ENCODE measurements at regions not wholly inside any gene's neighbourhood (a gene's known extent, or its start where the extent isn't known, plus 50 kb on each side); places are given as distances from the start of the nearest gene placed in this dataset.
"Not testable (repeated sequence)": the region's sequence is repeated elsewhere in the genome, so short reads cannot be mapped to it uniquely, and the experiment has no call there.

- TF ChIP-seq, protein P1, sequence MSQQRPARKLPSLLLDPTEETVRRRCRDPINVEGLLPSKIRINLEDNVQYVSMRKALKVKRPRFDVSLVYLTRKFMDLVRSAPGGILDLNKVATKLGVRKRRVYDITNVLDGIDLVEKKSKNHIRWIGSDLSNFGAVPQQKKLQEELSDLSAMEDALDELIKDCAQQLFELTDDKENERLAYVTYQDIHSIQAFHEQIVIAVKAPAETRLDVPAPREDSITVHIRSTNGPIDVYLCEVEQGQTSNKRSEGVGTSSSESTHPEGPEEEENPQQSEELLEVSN (IDR thresholded peaks at IDR 0.05) = no peak
- no peak for TF ChIP-seq RFX5 (IDR thresholded peaks at IDR 0.05; ENCODE audit: borderline replicate concordance, low read depth, low read length)
- TF ChIP-seq HDAC2 (IDR thresholded peaks at IDR 0.05; ENCODE audit: borderline replicate concordance in 1 of 2, low read depth in 2 of 2, low read length in 2 of 2) = no peak
- no peak for TF ChIP-seq TCF12 (IDR thresholded peaks at IDR 0.05; ENCODE audit: low read depth, low read length)
- no peak for TF ChIP-seq SUZ12 (IDR thresholded peaks at IDR 0.05; ENCODE audit: low read length)
Observed at GRCh38 chr4:146104541-146104940, 71.0 kb upstream of the LSM6 start (continued).

- not testable (repeated sequence) for H3K23ac ChIP-seq (ENCODE audit: insufficient read length); H3K9ac ChIP-seq (replicated peaks in 1 of 4; ENCODE audit: extremely low read depth in 1 of 4, low read depth in 3 of 4, low read length in 3 of 4); H2BK5ac ChIP-seq (ENCODE audit: low read depth, low read length); H4K8ac ChIP-seq (ENCODE audit: extremely low read depth, insufficient read depth, low read length); H3K23me2 ChIP-seq (ENCODE audit: low read depth, low read length); H4K20me1 ChIP-seq (replicated peaks in 1 of 2; ENCODE audit: control insufficient read depth in 1 of 2, insufficient read depth in 2 of 2, low read length in 2 of 2); H2AK5ac ChIP-seq (ENCODE audit: low read depth, low read length); H3K4me2 ChIP-seq (ENCODE audit: insufficient read depth in 1 of 2, low read depth in 2 of 2, low read length in 2 of 2); H3K18ac ChIP-seq (ENCODE audit: extremely low read depth, low read length); H3K9me3 ChIP-seq (ENCODE audit: insufficient read depth in 2 of 2, low read depth in 1 of 2, low read length in 1 of 2); H4K5ac ChIP-seq (ENCODE audit: insufficient read length, low read depth, low read length); DNase-seq (ENCODE audit: low read depth in 1 of 2, low spot score in 2 of 2); H3K4me1 ChIP-seq (replicated peaks in 1 of 4; ENCODE audit: control insufficient read depth in 3 of 4, insufficient read depth in 4 of 4, low read length in 3 of 4); H3K79me1 ChIP-seq (ENCODE audit: low read depth, low read length); H2BK12ac ChIP-seq (ENCODE audit: low read depth, low read length); H3K4me3 ChIP-seq (ENCODE audit: extremely low read depth in 1 of 4, insufficient read depth in 2 of 4, low read depth in 3 of 4, low read length in 4 of 4); H2BK15ac ChIP-seq (ENCODE audit: low read length); FAIRE-seq; H3K14ac ChIP-seq (ENCODE audit: insufficient read length); H3K36me3 ChIP-seq (ENCODE audit: control insufficient read depth in 2 of 4, insufficient read depth in 4 of 4, low read length in 3 of 4); H2AFZ ChIP-seq (ENCODE audit: low read length); H2BK120ac ChIP-seq (replicated peaks; ENCODE audit: low read depth, low read length); H3K56ac ChIP-seq (replicated peaks; ENCODE audit: insufficient read length, low read depth, low read length); H3K4ac ChIP-seq (replicated peaks; ENCODE audit: insufficient read length, low read depth, low read length); H3K27ac ChIP-seq (ENCODE audit: low read depth, low read length); H4K91ac ChIP-seq (replicated peaks; ENCODE audit: insufficient read length, low read length); H3K79me2 ChIP-seq (ENCODE audit: control insufficient read depth in 1 of 2, insufficient read depth in 2 of 2, low read length in 2 of 2); H3K27me3 ChIP-seq (replicated peaks in 1 of 4; ENCODE audit: control insufficient read depth in 3 of 4, extremely low read depth in 1 of 4, insufficient read depth in 3 of 4, low read length in 3 of 4); H2BK20ac ChIP-seq (ENCODE audit: low read length)
- CTCF ChIA-PET (ENCODE audit: partially characterized antibody) = interaction anchor here (0.7 to 9.1 kb wide), 4 partner anchors 10 to 625 kb away, joined by 3 to 68 read pairs (median 4); no protein-coding TSS in a partner anchor
- POLR2A ChIA-PET (ENCODE audit: partially characterized antibody) = interaction anchor here (0.6 kb wide), 1 partner anchor 1304 kb away, joined by 3 read pairs; no protein-coding TSS in a partner anchor
- 86% methylated on average over 2 of the region's 9 CpGs; no CpG with 5 or more reads in 1 of the 2 experiments for WGBS, 2 experiments (ENCODE audit: extremely low coverage in 1 of 2, insufficient coverage in 1 of 2, insufficient read length in 1 of 2, insufficient replicate concordance in 2 of 2, low coverage in 1 of 2, low lambda C conversion rate in 2 of 2, missing lambda C conversion rate in 1 of 2)
Observed at GRCh38 chr4:146104052-146104451, 71.5 kb upstream of the LSM6 start.

Measured in H1 (cell line).